ENCODE measurements at regions not wholly inside any gene's neighbourhood (a gene's known extent, or its start where the extent isn't known, plus 50 kb on each side); places are given as distances from the start of the nearest gene placed in this dataset.

DNA sequence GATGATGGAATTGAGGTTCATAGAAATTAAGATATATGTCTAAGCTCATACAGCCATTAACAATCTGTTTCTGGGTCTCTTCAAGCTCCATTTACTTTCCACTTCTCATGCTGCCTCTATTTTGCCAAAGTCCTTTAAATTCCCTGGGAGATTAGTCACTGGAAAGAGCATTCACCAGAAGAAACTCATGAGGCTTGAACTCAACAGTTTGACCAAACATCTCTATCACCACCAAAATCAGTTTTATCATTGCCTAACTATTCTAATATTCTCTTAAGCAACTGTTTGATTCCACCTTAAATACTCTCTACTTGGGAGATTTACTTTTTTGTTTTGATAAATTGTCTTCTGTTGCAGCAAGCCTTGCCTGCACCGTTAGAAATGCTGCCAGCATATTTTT is 881.3 kb downstream of the KCNA4 start:
- H3K4me3 ChIP-seq (ENCODE audit: low read depth, low read length) = no peak overlapping the region
- ChIA-PET POLR2A (interaction anchor here (0.6 kb wide), 1 partner anchor 1296 kb away, joined by 3 read pairs; no protein-coding TSS in a partner anchor), CTCF (interaction anchor here (0.6 to 1.5 kb wide), 4 partner anchors 14 to 181 kb away, joined by 3 to 4 read pairs (median 3); no protein-coding TSS in a partner anchor)
- TF ChIP-seq, protein P1, sequence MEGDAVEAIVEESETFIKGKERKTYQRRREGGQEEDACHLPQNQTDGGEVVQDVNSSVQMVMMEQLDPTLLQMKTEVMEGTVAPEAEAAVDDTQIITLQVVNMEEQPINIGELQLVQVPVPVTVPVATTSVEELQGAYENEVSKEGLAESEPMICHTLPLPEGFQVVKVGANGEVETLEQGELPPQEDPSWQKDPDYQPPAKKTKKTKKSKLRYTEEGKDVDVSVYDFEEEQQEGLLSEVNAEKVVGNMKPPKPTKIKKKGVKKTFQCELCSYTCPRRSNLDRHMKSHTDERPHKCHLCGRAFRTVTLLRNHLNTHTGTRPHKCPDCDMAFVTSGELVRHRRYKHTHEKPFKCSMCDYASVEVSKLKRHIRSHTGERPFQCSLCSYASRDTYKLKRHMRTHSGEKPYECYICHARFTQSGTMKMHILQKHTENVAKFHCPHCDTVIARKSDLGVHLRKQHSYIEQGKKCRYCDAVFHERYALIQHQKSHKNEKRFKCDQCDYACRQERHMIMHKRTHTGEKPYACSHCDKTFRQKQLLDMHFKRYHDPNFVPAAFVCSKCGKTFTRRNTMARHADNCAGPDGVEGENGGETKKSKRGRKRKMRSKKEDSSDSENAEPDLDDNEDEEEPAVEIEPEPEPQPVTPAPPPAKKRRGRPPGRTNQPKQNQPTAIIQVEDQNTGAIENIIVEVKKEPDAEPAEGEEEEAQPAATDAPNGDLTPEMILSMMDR (IDR thresholded peaks at IDR 0.05; ENCODE audit: insufficient read depth, low read depth, low read length) = no peak
- DNase-seq (ENCODE audit: low read depth) = no peak
- no peaks in the 10 kb centered on the region for H3K27me3 ChIP-seq (ENCODE audit: control insufficient read depth, insufficient read depth, low read length)
- H3K36me3 ChIP-seq (ENCODE audit: control insufficient read depth, insufficient read depth, low read length) = no peaks in the 10 kb centered on the region

DNA sequence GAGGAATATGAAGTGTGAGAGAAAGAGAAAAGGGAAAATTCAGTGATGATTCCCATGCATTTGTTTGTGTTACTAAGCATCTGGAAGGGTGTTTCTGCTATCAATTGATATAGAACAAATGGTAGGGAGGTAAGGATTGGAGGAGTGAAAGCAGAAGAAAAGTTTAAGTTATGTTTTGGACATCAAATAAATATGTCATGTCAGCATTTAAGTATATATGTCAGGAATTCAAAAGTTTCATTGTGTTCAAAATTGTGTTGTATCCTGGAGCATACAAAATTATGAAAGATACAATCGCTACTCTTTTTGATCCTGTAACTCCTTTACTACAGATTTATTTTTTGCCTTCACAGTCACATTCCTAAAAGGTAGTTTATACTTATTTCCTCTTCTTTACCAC is 885.8 kb downstream of the KCNA4 start:
- DNase-seq (ENCODE audit: low read depth) = no peak
- TF ChIP-seq, protein P1 (IDR thresholded peaks at IDR 0.05; ENCODE audit: insufficient read depth, low read depth, low read length) = no peak
- Histone ChIP-seq H3K4me3 (ENCODE audit: low read depth, low read length) (no peak overlapping the region), H3K36me3 (ENCODE audit: control insufficient read depth, insufficient read depth, low read length) (no peaks in the 10 kb centered on the region), H3K27me3 (ENCODE audit: control insufficient read depth, insufficient read depth, low read length) (no peaks in the 10 kb centered on the region)
- POLR2A ChIA-PET = no interaction called here
- CTCF ChIA-PET = no interaction called here

DNA sequence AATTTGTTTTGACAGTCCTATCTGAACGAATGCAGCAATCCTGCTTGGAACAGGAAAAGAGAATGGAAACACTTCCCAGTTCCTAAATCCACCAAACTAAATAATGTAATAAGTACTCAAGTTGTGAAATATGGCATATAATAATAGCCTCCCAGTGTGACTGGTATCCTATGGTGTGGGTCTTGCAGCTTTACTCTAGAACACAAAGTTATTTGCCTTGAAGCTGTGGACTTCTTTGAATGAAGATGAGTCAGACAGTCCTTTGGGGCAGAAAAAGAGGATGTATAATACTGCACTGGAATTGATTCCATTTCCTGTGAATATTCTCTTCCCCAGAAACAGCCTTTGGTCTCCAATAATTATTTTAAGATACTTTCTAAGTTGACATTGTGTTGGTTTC is 887.0 kb downstream of the KCNA4 start:
- no peaks in the 10 kb centered on the region for H3K36me3 ChIP-seq (ENCODE audit: control insufficient read depth, insufficient read depth, low read length)
- POLR2A ChIA-PET = no interaction called here
- CTCF ChIA-PET = interaction anchor here (1.0 kb wide), 1 partner anchor 1644 kb away, joined by 6 read pairs; no protein-coding TSS in a partner anchor
- H3K27me3 ChIP-seq (ENCODE audit: control insufficient read depth, insufficient read depth, low read length) = no peaks in the 10 kb centered on the region
- no peak overlapping the region for H3K4me3 ChIP-seq (ENCODE audit: low read depth, low read length)
- TF ChIP-seq, protein P1 (IDR thresholded peaks at IDR 0.05; ENCODE audit: insufficient read depth, low read depth, low read length) = no peak
- no peak for DNase-seq (ENCODE audit: low read depth)

DNA sequence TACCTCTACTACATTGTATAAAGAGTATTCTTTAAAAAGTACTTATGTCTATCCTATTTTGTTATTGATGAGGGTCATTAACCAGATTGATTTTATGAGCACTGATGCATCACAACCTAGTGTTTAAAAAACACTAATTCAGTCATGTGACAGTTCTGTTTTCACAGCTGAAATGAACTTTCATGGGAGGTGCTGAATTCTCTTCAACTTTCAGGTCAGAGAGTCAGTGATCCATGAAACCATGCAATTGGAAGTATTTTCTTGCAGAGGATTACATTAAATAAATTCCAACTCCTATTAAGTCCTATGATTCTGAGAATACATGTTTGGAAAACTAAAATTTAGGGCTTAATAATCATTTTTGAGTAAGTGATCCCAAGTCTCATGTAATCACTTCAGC is 889.4 kb downstream of the KCNA4 start:
- POLR2A ChIA-PET = no interaction called here
- CTCF ChIA-PET = no interaction called here
- no peak for DNase-seq (ENCODE audit: low read depth)
- no peaks in the 10 kb centered on the region for H3K27me3 ChIP-seq (ENCODE audit: control insufficient read depth, insufficient read depth, low read length)
- H3K4me3 ChIP-seq (ENCODE audit: low read depth, low read length) = no peak overlapping the region
- no peaks in the 10 kb centered on the region for H3K36me3 ChIP-seq (ENCODE audit: control insufficient read depth, insufficient read depth, low read length)
- TF ChIP-seq, protein P1 (IDR thresholded peaks at IDR 0.05; ENCODE audit: insufficient read depth, low read depth, low read length) = no peak

DNA sequence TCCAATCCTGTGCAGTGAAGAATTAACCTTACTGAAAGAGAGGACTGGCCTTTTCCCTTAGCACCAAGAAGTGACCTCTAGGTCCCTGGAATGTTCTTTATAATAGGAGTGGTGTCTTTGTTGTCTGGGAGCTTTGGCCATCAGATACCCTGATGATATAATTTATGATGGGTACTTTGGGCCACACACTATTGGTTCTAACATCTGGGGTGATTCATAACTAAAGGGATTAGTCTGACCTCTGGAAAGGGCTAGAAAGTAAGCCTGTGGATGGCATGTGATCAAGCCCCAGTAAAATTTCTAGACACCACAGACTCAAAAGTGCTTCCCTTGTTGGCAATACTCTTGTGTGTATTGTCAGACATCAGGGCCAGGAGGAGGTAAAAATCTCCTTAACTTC is 891.2 kb downstream of the KCNA4 start:
- Histone ChIP-seq H3K27me3 (ENCODE audit: control insufficient read depth, insufficient read depth, low read length) (no peaks in the 10 kb centered on the region), H3K36me3 (ENCODE audit: control insufficient read depth, insufficient read depth, low read length) (no peaks in the 10 kb centered on the region), H3K4me3 (ENCODE audit: low read depth, low read length) (no peak overlapping the region)
- no peak for DNase-seq (ENCODE audit: low read depth)
- ChIA-PET CTCF (interaction anchor here (0.6 kb wide), 1 partner anchor 134 kb away, joined by 3 read pairs; no protein-coding TSS in a partner anchor), POLR2A (no interaction called here)
- TF ChIP-seq, protein P1 (IDR thresholded peaks at IDR 0.05; ENCODE audit: insufficient read depth, low read depth, low read length) = no peak
